ENCODE measurements at regions not wholly inside any gene's neighbourhood (a gene's known extent, or its start where the extent isn't known, plus 50 kb on each side); places are given as distances from the start of the nearest gene placed in this dataset.

DNA sequence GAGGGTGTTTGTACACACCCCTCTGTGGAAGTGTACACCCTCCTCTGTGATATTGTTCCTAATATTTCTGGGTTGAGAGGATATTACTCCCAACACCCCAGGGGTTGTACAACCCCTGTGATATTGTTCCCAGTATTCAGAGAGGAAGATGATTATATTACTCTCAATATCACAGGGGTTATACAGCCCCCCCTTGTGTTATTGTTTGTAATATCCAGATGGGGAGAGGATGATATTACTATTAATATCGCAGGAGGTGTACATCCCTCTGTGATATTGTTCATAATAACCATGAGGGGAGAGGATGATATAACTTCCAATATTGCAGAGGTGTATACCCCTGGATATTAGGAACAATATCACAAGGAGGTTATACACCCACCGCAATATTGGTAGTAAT, 566.1 kb upstream of the MIS18BP1 start:
- H4K20me1 ChIP-seq (ENCODE audit: insufficient read depth): no peaks in the 10 kb centered on the region
- H3K27ac ChIP-seq: no peak overlapping the region
- no peak overlapping the region for H2AFZ ChIP-seq (ENCODE audit: low read depth)
- no peaks in the 10 kb centered on the region for H3K79me2 ChIP-seq (ENCODE audit: insufficient read depth, low read depth)
- H3K36me3 ChIP-seq (ENCODE audit: insufficient read depth): no peaks in the 10 kb centered on the region
- TF ChIP-seq, protein P1, sequence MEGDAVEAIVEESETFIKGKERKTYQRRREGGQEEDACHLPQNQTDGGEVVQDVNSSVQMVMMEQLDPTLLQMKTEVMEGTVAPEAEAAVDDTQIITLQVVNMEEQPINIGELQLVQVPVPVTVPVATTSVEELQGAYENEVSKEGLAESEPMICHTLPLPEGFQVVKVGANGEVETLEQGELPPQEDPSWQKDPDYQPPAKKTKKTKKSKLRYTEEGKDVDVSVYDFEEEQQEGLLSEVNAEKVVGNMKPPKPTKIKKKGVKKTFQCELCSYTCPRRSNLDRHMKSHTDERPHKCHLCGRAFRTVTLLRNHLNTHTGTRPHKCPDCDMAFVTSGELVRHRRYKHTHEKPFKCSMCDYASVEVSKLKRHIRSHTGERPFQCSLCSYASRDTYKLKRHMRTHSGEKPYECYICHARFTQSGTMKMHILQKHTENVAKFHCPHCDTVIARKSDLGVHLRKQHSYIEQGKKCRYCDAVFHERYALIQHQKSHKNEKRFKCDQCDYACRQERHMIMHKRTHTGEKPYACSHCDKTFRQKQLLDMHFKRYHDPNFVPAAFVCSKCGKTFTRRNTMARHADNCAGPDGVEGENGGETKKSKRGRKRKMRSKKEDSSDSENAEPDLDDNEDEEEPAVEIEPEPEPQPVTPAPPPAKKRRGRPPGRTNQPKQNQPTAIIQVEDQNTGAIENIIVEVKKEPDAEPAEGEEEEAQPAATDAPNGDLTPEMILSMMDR (conservative IDR thresholded peaks at IDR 0.05; ENCODE audit: low read depth, low read length): no peak
- H3K27me3 ChIP-seq (ENCODE audit: insufficient read depth, low read depth): no peaks in the 10 kb centered on the region
- H3K9ac ChIP-seq: no peak overlapping the region
- H3K4me2 ChIP-seq: no peak overlapping the region
- no peaks in the 10 kb centered on the region for H3K4me1 ChIP-seq (ENCODE audit: low read depth, poor library complexity, severe bottlenecking)
- no peak overlapping the region for H3K4me3 ChIP-seq (IDR thresholded peaks at IDR 0.05; ENCODE audit: insufficient read depth, low read depth, low read length)

DNA sequence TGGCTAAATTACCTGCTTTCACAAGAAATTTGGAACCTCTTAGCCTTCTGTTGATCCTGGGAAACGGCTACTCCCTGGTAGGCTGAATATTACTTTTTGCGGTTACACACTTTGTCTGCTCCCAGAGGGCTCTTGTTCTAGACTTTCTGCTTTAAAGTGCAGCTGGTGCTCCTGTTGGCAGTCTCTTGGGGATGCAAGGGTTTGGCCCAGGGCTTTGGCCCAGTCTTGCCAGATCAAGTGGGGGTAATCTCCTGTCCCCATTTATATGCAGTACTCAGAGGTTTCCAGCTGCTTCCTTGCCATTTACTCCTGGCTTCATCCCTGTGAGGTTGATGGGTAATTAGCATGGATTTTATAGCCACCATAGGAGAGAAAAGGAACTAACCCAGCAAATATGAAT, 558.2 kb upstream of the MIS18BP1 start:
- Histone ChIP-seq H4K20me1 (ENCODE audit: insufficient read depth) (no peaks in the 10 kb centered on the region), H3K4me2 (no peak overlapping the region), H3K4me3 (IDR thresholded peaks at IDR 0.05; ENCODE audit: insufficient read depth, low read depth, low read length) (no peak overlapping the region), H2AFZ (ENCODE audit: low read depth) (no peak overlapping the region), H3K9ac (no peak overlapping the region), H3K27me3 (ENCODE audit: insufficient read depth, low read depth) (no peaks in the 10 kb centered on the region), H3K36me3 (ENCODE audit: insufficient read depth) (no peaks in the 10 kb centered on the region), H3K4me1 (ENCODE audit: low read depth, poor library complexity, severe bottlenecking) (no peaks in the 10 kb centered on the region), H3K27ac (no peak overlapping the region), H3K79me2 (ENCODE audit: insufficient read depth, low read depth) (no peaks in the 10 kb centered on the region)
- TF ChIP-seq, protein P1 (conservative IDR thresholded peaks at IDR 0.05; ENCODE audit: low read depth, low read length): no peak

DNA sequence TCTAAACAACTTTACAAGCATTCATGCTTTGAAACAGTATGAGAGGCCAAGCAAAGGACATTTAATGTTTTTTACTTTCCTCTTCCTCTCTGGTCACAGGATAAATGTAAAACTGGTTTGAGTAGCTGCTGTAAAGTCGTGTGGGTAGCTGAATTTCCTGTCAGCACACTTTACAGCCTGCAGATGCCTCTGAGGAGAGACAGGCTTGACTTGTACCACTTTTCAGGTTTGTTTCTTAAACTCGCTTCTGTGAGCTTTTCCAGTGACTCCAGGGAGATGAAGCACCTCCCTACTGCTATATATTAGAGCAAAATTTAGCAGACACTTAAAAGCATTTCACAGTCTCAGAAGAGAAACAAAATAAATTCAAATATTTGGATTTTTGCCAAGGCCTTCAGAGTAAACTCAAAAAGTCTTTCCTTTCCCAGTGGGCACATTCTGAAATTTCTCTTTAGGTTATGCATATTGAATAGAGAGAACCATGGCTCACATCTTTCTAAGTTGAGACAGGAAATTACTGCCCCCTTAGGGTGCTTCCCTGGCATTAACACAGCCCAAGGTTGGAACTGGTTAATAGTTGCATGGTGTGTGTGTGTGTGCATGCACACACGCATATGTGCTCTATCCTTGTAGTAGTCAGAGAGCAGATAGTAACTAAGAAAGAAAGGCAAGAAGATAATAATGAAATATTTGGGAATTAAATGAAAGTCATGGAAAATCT, 557.3 kb upstream of the MIS18BP1 start:
- Histone ChIP-seq H3K4me2 (no peak overlapping the region), H2AFZ (ENCODE audit: low read depth) (no peak overlapping the region; the same call in 1 of the 2 replicates), H3K27me3 (ENCODE audit: insufficient read depth, low read depth) (no peaks in the 10 kb centered on the region), H3K9ac (no peak overlapping the region), H3K4me1 (ENCODE audit: low read depth, poor library complexity, severe bottlenecking) (no peaks in the 10 kb centered on the region), H3K79me2 (ENCODE audit: insufficient read depth, low read depth) (no peaks in the 10 kb centered on the region), H4K20me1 (ENCODE audit: insufficient read depth) (no peaks in the 10 kb centered on the region), H3K27ac (no peak overlapping the region), H3K4me3 (IDR thresholded peaks at IDR 0.05; ENCODE audit: insufficient read depth, low read depth, low read length) (no peak overlapping the region), H3K36me3 (ENCODE audit: insufficient read depth) (no peaks in the 10 kb centered on the region)
- TF ChIP-seq, protein P1 (conservative IDR thresholded peaks at IDR 0.05; ENCODE audit: low read depth, low read length): no peak

DNA sequence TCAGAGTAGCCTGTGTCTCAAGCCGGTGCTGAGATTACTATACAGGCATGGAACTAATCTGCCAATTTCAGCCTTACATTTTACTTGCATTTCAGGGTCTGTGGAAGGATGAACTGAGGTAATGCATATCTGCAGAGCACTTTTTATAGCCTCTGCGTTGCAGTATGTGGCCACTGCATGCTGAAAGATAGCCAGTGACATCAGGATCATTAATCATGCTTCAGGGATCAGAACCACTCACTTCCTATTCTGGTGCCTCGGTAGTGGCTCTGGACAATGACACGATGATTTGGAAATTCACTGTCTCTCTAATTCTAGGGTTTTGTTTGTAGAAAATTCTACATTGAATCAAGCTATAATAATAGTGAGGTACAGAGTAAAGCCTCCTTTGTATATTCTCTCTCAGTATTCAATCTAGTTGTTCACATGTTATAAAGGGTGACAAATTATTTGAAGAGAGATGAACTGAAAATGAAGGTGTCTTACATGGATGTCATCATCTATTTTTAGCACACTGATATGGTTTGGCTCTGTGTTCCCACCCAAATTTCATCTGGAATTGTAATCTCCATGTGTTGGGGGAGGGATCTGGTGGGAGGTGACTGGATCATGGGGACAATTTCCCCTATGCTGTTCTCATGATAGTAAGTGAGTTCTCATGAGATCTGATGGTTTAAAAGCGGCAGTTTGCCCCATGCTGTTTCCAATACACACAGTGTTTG, 554.3 kb upstream of the MIS18BP1 start:
- no peak overlapping the region for H3K27ac ChIP-seq
- H3K79me2 ChIP-seq (ENCODE audit: insufficient read depth, low read depth): no peaks in the 10 kb centered on the region
- no peak overlapping the region for H3K9ac ChIP-seq
- no peak overlapping the region for H2AFZ ChIP-seq (ENCODE audit: low read depth)
- no peaks in the 10 kb centered on the region for H3K36me3 ChIP-seq (ENCODE audit: insufficient read depth)
- TF ChIP-seq, protein P1 (conservative IDR thresholded peaks at IDR 0.05; ENCODE audit: low read depth, low read length): no peak
- H3K4me2 ChIP-seq: no peak overlapping the region
- H3K4me3 ChIP-seq (IDR thresholded peaks at IDR 0.05; ENCODE audit: insufficient read depth, low read depth, low read length): no peak overlapping the region
- H4K20me1 ChIP-seq (ENCODE audit: insufficient read depth): no peaks in the 10 kb centered on the region
- H3K27me3 ChIP-seq (ENCODE audit: insufficient read depth, low read depth): no peaks in the 10 kb centered on the region
- no peaks in the 10 kb centered on the region for H3K4me1 ChIP-seq (ENCODE audit: low read depth, poor library complexity, severe bottlenecking)
